Epidermal melanocyte (primary cell): ENCODE measurements at regions not wholly inside any gene's neighbourhood (a gene's known extent, or its start where the extent isn't known, plus 50 kb on each side); places are given as distances from the start of the nearest gene placed in this dataset.
"Not testable (repeated sequence)": the region's sequence is repeated elsewhere in the genome, so short reads cannot be mapped to it uniquely, and the experiment has no call there.

Experiments
- DNase-seq: peaks from one replicate; pipeline ENCODE4 v3.0.0; 2011; ENCODE audit warnings: low spot score; ENCODE audit not compliant: insufficient read length

- DNase-seq, result no peak
Observed at GRCh38 chr1:213772128-213773063, 215.4 kb upstream of the PROX1 start.

DNA sequence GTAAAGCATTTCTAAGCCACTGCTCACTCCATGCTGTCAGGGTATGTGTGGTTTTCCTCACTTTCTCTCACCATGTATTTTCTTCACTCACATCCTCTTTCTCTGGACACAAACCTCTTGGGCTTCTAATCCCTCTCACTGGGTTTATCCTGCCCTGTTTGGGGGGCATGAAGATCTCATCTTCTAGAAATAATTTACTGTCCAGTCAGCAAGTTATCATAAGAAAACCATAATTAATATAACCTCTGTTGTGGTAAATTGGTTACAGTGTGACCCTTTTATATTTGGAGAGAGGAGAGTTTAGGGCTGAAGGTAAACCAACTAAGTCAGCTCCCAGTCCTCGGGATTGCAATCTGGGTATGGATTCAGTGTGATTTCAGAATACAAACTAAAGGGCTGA, 213.8 kb upstream of the PROX1 start:
- no peak for DNase-seq

- no peak for DNase-seq
Observed at GRCh38 chr1:213776969-213777368, 210.8 kb upstream of the PROX1 start.

GRCh38 chr1:213779228-213779627, 208.5 kb upstream of the PROX1 start:
- DNase-seq, result no peak

GRCh38 chr1:213782941-213783672, 204.7 kb upstream of the PROX1 start:
- DNase-seq, result no peak

DNA sequence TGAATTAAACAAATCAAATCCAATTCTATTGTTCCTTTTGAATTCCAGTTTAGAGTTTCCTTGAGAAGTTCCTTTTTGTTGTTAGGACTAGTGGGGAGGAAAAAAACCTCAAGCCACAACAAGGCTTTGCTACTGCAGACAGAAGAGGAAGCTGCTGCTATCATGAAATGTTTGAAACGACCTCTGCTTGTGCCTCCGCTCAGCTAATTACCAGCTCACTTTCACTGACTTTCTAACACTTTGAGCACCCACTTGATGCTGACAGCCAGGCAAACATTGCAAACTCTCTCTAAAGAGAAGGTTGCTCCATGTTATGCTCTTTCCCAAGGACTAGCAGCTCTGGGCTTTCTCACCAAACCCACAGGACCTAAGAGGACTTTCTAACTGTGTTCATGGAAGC, 203.9 kb upstream of the PROX1 start:
- DNase-seq, result no peak

DNA sequence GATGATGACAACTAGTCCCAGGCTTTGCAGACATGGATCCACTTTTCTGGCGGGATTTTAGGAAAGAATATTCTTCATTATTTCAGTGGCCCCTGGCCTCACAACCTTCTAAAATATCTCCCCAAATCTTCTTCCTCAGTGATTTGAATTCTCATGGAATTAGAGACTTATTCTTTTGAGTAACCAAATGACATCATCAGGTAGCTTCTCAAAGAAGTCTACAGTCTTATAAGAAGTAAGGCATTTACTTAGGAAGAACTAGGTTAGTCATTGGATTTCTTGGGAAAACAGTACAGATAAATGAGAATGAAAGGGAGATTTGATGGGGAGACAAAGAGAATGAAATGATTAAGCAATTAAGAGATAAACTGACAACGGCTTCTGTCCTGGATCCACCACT, 201.1 kb upstream of the PROX1 start:
- no peak for DNase-seq

DNA sequence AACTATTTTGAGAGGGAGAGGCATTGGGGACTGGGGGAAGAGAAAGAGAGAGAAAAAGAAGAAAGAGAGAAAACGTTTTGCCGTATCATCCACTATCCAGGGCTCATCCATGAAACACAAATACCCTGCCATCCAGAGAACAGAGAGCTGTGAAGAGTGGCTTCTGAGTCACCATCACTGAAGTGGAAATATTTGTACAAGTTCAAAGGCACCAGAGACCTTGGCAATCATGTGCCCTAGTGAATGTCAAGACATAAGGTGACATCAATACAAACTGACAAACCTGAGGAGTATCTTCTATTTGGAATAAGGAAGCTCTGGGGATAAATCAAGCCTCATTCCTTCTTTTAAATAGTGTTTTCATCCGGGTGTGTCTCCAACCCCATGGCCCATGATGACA, 197.2 kb upstream of the PROX1 start:
- no peak for DNase-seq

DNA sequence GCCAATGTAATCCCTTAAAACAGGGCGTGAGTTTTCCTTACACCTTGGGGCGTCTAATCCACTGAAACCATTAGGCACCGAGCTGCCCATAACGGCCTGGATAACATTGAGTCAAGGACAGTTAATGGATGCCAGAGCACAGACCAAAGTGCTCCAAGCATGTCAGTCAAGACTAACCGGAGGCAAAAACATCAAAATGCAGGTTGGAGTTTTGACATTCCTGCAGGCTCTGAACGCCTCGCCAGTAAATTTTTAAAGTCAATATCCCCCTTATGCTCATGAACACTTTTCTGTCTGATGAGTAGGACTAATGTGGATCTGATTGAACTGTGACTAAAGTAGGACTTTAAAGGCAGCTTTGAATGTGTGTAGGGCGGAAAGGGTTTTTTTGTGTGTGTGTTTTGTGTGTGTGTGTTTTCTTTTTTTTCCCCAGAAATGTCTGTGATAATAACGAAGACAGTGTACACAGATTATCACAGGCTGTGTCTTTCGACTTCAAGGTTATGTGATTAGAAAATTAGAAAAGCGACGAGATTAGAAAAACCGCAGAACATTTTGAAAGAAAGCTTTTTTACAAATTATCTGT, 194.2 kb upstream of the PROX1 start:
- no peak for DNase-seq

DNA sequence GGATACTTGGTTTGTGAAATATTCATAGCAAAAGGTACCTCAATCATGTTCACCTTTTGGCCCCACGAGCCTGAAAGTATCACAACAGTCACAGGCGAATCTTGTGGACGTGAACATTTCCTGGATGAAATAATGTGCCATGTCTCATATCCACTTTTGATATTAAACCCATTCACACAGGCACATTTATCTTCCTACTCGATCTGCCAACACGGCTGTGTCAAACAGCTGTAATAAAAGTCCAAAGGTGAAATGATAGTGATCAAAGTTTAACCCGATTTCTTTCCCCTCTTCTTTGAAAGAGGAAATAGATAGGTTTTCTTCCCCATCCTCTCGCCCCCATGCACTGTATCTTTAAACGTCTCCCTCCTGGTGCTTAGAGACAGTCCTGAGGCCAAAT, 191.2 kb upstream of the PROX1 start:
- DNase-seq, result no peak

DNA sequence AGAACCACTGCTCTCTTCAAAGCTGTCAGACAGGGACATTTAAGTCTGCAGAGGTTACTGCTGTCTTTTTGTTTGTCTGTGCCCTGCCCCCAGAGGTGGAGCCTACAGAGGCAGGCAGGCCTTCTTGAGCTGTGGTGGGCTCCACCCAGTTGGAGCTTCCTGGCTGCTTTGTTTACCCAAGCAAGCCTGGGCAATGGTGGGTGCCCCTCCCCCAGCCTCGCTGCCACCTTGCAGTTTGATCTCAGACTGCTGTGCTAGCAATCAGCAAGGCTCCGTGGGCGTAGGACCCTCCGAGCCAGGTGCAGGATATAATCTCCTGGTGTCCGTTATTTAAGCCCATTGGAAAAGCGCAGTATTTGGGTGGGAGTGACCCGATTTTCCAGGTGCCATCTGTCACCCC, 179.5 kb upstream of the PROX1 start:
- not testable (repeated sequence) for DNase-seq

GRCh38 chr1:213817156-213817555, 170.6 kb upstream of the PROX1 start:
- DNase-seq, result no peak

- DNase-seq, result no peak
Observed at GRCh38 chr1:213820362-213821149, 167.2 kb upstream of the PROX1 start.

DNA sequence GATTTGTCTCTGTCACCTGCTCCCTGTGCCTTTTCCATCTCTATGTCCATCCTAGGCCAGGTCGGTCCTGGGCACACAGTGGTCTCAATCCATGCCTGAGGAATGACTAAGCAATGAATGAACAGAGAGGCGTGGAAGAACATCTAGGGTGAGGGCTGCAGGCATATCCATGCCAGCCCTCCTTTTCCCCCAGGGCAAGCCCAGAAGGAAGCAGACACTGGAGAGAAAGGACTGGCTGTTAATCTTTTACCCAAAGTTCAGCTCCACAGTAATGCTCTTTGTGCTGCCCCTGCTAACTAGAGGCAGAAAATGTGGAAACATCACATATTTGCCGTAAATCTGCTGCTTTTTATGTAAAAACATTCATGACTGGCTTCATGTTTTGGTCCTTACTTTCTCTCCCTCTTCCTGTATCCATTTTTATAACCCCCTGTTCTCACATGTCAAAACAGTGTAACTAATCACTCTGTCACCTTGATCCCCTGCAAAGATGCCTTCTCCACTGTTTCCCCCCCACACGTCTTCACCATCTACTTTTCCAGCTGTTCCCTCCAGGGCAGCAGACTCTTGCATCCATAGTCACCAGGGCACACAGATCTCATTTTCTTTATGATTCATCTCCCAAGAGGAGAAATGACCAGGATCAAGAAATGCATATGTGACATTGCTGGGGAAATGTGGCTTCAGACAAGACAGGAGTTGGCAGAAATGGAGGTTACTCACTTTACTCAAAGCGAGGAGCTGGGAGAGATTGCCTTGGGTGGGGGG, 166.4 kb upstream of the PROX1 start:
- DNase-seq, result no peak

- no peak for DNase-seq
Observed at GRCh38 chr1:213821943-213822334, 165.8 kb upstream of the PROX1 start.

DNA sequence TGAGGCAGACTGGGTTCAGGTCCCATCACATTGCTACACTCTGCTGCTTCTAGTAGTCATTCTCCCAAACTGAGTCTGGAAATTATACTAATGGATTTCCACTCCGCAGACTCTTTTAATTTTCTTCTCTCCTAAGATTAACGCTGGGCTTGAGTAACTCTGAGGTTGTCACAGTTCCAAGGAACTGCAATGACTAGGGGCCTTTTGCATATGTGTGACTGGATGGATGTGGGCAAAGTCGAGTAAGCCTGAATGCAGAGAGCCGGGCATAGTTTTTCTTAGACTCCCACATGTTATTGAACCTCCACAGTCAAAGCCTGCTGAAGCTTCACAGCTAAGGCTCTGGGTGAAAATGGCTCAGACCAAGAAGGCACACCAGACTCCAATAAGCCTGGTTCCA, 160.9 kb upstream of the PROX1 start:
- no peak for DNase-seq

DNA sequence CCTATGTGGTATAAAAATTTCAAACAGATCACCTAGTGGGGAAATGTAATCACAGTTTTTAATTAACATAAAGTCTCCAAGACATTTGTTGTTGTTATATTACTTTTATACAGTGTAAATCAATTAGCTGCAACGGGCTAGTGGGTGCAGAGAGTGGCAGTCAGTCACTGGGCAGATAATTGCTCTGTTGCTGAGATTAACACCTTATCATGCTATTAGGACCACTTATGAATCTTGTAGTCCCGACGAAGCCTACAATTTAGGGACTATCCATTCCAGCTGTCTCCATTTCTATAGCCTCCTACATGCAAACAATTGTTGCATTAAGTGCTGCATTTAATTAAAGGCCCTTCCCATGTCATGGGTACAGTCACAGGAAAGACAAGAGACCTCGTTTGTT, 158.9 kb upstream of the PROX1 start:
- DNase-seq, result no peak

DNA sequence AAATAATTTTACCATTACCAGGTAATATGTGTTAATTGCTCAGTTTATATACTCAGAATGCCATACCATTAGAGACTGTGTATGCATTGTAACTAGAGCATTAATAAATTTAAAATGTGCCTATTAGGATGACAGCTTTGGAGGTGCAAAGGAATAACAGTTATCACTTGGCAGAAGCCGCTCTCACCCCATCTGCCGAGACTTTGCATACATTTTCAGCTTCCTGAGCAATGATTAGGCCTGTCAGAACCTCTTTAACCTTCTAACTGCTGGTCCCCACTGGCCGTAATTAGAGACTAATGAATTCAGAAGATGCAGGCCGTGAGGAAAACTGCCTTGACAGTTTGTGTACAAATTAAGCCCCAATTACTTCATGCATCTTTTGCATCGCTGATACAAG, 158.0 kb upstream of the PROX1 start:
- no peak for DNase-seq

DNA sequence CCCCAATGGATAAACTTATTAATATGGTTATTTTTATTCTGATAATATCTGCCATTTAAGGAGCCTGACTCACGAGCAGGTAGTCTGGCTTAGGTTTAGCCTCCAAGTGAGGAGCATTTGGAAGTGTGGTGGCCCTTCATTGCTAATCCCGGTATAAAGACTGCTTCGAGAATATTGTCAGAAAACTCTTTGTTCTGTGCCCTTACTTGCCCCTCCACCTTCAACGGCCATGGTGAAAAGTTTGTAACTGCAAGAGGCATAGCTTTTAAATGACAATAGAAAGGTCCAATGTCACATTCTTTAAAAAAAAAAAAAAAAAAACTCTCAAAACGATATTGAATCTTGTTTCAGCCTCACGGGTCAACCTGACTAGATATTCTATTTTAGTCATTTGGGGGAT, 157.4 kb upstream of the PROX1 start:
- no peak for DNase-seq

DNA sequence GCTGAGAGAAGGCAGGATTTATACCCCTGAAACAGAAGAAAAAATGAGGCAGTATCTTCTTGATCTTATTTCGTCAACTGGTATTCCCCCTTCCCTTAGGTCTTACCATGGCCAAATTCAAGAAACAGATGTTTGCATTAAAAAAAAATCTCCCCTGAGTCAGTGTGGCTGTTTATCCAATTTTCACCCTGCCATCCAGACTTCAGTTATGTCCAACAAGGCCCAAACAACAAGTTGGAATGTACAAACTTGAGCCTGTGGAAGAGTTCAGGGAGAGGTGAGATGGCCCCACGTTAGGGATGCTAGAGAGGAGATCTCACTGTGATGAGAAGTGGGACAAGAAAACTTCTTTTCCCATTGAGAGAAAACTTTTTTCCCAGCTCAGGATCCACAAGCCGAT, 147.2 kb upstream of the PROX1 start:
- no peak for DNase-seq

- no peak for DNase-seq
Observed at GRCh38 chr1:213844632-213845031, 143.1 kb upstream of the PROX1 start.
